ENCODE measurements at regions not wholly inside any gene's neighbourhood (a gene's known extent, or its start where the extent isn't known, plus 50 kb on each side); places are given as distances from the start of the nearest gene placed in this dataset.

DNA sequence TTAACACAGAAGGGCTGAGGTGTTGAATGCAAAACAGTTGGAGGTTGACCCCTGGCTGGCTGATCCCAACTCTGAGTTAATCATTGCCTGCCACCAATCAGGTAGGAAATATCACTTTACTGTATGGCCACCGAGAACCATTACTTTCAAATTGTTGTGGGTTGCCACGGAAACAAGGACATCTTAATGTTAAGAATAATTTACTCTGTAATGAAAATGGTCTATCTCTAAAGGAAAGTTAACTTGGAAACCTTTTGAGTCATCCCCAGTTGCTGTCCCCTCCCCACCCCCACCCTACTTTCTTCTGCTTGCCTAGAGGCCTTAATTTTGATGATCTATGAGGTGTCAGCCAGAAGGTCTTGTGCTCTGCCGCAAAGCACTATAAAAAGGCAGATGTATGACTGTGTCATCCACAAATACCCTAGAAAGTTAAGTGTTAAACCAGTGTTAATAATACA lies 78.7 kb upstream of the SNRK start:
- no peak for DNase-seq (ENCODE audit: low spot score)

DNA sequence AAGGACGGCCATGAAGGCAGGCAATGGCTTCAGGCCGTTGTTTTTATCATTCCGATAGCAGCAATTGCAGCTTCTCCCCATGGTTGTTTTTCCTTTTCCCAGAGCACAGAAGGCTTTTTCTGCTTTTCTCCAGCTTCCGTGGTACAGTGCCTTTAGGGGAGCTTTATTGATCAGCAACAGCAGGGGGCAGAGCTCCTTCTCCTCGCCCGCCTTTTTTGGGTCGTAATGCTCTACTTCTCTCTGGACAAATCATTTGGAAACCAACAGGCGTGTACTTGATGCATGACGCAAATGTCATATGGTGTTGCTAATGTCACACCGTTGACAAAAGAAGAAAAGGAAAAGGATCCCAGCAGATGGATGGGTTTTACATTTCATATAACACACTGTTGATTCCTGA lies 79.7 kb upstream of the SNRK start:
- DNase-seq (ENCODE audit: low spot score): no peak

DNA sequence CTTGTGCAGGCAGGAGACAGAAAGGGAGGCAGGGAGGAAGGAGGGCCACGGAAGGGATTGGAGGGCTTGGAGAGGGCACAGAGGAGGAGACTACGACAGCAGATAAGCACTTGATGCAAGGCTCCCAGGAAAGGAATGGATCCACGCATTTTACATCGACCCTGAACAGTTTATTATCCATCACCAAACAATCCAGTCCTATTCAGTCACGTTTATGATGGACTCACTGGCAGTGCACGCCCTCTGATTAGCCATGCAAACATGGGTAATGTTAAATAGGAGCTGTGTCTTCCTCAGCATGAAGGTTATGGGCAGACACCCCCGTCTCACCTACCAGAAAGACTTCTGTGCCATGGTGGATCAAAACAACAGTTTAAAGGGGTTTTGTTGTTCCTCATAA lies 80.2 kb upstream of the SNRK start:
- DNase-seq (ENCODE audit: low spot score): no peak

DNA sequence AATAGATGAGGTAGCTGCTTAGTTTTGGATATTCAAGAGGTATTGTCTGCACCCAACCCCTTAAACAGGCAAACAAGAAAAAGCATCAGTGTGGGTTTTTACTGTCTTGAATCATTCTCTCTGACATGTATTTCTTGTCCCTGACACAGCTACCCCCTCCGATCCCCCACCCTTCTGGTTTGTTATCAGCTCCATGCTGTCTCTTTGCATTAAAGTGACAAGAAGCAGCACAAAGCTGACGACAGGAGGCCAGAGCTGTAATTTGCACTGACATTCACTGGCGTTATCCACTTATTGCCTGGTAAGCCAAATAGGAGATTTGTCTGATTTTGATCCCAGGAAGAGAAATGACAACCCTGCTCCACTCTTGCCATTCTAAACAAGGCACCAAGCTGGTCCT lies 83.3 kb upstream of the SNRK start:
- no peak for DNase-seq (ENCODE audit: low spot score)

DNA sequence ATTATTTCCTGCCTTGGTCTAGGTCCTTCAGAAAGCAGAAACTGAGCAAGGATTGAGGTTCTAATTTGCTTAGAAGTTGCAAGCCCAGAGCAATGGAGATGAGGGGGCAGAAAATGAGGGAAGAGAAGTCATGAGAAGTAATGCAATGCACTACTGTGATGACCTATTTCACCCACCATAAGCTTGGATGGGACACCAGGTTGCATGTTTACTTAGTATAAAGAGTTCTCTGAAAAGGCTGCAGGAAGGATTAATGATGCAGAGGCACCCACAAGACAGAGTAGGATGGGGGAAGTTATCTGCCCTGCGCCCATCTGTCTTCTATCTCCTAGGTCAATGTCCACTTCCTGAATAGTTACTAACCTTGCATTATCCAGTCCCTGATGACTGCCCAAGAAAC lies 84.8 kb upstream of the SNRK start:
- no peak for DNase-seq (ENCODE audit: low spot score)

DNA sequence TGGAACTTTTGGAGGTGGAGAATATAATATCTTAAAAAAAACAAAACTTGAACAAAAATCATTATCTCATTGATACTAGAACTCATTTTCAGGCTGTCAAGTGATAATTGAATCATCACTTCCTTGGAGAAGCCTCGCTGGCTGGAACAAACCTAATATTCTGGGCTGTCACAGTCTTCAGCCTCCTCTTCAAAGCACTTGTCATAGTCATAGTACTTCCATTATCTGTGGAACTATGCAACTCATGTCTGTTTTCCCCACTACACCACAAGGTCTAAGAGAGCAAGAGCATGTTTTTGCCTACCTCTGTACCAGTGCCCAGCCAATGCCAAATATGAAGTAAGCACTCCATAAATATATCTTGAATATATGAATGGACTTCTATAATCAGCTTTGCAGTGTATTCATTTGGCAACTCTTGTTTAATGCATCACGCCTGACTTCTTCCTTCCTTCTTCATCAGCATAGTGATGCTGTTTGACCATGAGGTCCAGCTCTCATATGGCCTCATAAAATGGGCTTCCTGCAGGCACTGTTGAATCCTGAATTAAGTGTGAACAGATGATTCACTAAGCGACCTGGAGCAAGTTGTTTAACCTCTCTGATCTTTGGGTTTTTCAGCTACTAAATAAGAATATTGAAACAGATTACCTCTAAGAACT lies 86.6 kb upstream of the SNRK start:
- DNase-seq (ENCODE audit: low spot score): no peak

DNA sequence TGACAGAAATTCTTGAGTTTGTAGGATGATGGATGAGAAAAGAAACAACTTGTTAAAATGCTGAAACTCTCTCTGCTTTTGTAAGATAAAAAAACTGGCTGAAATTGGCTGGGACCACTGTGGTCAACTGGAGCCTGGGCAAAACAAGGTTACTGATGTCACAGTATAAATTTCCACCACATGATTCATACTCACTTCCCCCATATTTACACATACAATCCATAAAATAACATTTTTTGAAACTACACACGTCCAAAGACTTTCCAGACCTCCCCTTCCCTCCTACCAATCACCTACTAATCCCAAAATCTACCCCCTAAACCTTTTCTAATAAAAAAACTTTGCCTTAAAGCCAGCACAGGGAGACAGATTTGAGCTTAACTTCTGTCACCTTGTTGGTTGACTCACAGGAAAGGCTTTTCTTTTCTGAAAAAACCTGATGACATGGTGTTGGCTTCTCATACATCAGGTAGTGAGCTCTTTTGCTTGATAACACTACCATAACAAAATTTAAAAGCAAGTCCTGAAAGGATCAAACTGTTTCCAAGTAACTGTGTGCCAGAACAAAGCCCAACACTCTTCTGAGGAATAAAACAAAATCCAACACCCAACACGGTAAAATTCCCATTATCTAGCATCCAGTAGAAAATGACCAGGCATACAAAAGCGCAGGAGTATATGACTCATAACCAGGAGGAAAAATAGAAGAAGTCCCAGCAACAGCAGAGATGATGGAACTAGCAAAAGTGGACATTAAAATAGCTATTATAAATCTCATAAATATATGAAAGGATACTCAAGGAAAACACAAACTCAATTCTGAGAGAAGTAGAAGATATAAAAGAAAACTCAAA lies 87.3 kb upstream of the SNRK start:
- DNase-seq (ENCODE audit: low spot score): no peak

DNA sequence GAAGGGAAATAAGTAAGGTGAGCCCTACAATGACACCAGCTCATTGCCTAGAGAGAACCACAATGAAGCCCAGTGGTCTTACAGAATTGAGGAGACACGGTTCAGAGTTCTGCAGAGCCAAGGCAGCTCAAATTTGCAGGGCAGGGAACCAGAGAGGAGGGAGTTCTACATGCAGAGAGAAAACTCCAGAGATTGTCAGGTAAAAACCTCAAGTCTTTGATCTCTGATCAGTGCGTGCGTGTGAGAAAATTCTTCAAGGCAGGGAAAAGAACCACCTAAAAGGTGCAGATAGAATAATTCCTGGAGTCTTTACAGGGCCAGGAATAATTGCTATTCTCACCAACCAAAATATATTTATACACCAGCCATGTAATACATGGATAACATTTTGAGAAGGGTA lies 88.0 kb upstream of the SNRK start:
- DNase-seq (ENCODE audit: low spot score): no peak

DNA sequence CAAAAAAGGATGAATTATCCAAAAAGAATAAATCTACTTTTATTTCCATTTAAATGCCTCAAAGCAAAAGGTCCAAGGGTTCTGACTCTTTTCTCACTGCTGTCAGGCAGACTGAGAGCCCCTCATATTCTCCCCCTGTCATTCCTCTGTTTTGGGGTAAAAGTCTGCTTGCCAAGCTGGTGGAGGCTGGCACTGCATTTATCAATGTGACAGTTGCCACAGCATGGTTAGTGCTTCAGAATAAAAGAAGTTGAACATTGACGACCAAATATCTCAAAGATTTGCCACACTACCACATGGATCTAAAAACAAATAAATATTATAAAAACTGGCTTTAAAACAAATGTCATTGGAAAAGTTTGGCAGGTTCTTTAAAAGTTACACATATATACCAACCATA lies 89.2 kb upstream of the SNRK start:
- no peak for DNase-seq (ENCODE audit: low spot score)

DNA sequence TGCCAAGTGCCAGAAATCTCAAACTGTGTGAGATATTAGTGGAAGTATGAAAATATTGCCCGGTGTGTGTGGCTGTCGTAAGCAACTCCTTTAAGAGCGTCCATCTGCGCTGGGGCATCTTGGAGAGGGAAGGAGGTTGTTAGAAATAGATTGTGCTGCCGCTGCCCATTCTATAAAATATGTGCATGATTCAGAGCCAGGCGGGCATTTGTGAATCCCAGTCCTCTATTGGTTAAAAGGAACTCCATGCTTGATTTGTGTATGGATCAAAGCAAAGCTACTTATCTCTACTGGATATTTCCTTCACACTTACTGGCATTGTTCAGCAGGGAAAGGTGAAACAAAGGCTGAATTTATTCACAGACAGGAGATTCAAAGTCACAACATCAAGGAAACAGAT lies 89.6 kb upstream of the SNRK start:
- no peak for DNase-seq (ENCODE audit: low spot score)

DNA sequence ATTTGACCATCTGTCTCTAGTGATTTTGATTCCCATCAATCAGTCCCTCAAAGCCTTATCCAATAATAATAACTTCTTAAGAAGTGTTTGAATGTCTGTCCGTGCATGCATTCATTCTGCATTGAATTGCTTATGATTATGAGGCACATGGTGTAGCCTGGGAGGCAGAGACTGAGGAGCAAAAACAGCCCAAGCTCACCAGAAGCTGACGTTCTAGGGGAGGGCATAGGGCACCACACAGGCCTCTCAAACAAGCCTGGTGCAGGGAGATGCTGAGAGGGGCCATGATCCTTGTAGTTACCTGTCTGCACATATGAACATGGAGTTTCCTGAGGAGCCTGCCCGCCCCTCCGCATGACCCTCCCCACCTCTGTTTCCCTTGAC lies 89.2 kb upstream of the POMGNT2 start:
- no peak for DNase-seq (ENCODE audit: low spot score)

DNA sequence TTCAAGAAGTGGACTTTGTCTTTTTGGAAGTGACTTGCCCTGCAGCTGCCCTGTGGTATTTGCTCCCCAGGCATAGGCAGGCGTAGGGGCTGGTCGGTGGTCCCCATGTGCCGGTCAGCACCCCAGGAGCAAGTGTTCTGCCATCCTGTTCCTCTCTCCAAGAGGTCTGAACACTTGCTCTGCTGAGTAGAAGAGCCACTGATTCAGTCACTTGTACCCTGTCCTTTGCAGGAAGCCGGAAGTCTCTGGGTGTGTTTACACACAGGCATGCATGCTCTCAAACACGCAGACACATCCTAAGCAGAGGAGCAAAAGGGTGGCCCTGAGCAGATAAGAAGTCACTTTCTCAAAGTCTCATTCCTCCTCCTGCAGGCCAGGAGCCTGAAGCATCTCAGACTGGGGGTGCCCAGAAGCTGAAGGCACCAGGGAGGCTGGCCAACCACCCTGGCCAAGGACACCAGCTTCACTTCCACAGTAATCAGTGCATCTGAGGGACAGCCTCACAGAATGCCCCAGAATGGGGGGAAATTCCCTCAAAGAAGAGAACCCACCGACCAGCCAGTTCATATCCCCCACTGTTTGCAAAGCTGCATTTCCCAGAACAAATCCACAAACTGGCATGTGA lies 88.7 kb upstream of the POMGNT2 start:
- DNase-seq (ENCODE audit: low spot score): no peak

DNA sequence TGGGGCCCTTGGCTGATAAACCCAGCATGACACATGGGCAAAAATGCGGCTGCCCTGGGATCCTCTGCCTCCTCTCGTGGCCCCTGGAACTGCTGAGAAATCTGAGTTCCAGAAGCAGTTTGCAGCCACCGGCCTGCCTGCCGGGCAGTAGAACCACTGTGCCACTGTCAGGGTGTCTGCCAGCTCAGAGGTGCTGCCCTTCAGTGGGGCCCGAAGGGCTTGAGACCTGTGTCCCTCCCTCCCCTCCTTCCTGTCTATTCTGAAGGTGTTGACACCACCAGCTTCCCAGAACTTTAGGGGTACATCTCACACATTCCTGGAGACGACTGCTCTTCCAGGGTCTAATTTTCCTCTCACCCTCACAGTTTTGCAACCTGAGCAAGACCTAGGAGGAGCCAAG lies 88.2 kb upstream of the POMGNT2 start:
- DNase-seq (ENCODE audit: low spot score): no peak

DNA sequence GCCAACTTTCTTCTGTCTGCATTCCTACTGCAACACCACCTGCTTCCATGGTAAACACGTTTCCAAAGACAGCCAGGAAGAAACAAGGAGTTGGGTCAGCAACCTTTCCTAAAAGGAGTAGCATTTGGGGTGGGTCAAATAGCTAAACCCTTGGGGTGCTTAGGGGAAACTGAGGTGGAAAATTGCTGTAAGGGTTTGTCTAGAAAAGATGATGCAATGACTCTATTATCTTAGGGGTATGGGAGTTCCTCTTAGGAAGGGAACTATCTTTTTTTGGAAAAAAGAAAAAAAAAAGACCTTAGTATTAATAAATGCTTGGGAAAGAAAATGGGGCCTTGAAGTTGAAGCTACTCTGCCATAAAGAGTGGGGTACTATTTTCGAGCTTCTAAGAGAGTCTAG lies 86.1 kb upstream of the POMGNT2 start:
- DNase-seq (ENCODE audit: low spot score): no peak

DNA sequence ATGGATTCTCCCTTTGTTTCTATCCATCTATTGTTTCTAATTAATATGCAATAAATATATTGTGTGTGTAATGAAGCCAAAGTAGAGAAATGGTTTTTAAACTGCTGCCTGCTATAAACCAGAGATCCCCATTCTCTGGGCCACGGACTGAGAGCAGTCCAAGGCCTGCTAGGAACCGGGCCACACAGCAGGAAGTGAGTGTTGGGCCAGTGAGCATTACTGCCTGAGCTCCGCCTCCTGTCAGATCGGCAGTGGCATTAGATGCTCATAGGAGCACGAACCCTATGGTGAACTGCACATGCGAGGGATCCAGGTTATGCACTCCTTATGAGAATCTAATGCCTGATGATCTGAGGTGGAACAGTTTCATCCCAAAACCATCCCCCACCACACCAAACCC lies 85.2 kb upstream of the POMGNT2 start:
- DNase-seq (ENCODE audit: low spot score): no peak

DNA sequence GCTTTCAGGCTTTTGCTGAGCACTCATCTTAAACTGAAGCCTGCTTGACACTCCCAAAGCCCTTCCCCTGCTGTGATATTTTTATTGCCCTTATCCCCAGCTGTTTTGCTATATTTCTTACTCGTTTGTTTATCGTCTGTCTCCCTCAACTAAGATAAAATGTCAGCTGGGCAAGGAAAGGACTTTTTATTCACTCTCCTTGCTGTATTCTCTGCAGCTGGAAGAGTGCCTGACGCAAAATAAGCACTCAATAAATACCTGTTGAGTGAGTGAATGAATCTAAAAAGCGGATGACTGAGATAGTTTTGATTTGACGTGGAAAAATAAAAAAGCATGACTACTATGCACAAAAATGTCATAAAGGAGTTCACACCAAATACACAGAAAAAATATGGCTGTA lies 84.8 kb upstream of the POMGNT2 start:
- no peak for DNase-seq (ENCODE audit: low spot score)

DNA sequence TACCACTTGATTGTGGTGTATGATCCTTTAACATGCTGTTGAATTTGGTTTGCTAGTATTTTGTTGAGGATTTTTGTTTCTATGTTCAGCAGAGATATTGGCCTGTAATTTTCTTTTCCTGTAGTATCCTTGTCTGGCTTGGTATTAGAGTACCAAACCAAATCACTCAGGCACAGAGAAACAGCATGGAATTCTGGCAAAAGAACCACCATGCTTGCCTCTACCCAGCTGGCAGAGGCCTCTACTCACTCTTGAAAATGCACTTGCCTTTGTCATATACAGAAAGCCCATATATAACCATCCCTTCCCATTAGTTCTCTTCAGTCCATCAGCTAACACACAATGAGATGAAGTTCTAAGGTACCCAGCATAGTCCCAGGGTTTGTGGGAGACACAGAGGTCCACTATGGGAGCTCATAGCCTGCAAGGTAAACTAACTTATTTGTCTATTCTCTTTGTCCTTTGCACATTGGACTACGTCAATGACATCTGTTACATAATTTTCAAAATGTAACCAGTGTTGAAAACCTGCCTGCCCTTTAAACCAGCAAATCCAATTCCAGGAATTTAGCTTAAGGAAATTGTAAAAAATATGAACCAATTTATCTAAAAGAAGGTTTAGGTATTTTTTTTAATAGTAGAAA lies 82.1 kb upstream of the POMGNT2 start:
- DNase-seq (ENCODE audit: low spot score): no peak

DNA sequence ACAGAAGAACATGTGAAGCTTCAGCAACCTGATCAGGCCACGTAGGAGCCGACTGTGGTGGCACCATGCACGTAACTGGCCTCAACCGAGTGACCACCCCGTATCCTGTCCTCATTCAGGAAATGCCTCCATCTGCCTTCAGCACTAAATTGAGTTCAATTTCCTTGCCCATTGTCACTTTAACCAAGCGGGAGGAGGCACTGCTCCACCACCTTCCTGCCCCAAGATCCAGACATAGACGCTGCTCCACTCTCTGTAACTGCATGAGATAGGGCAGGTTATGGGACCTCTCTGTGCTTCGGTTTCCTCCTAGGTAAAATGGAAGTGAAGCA lies 80.1 kb upstream of the POMGNT2 start:
- DNase-seq (ENCODE audit: low spot score): no peak

DNA sequence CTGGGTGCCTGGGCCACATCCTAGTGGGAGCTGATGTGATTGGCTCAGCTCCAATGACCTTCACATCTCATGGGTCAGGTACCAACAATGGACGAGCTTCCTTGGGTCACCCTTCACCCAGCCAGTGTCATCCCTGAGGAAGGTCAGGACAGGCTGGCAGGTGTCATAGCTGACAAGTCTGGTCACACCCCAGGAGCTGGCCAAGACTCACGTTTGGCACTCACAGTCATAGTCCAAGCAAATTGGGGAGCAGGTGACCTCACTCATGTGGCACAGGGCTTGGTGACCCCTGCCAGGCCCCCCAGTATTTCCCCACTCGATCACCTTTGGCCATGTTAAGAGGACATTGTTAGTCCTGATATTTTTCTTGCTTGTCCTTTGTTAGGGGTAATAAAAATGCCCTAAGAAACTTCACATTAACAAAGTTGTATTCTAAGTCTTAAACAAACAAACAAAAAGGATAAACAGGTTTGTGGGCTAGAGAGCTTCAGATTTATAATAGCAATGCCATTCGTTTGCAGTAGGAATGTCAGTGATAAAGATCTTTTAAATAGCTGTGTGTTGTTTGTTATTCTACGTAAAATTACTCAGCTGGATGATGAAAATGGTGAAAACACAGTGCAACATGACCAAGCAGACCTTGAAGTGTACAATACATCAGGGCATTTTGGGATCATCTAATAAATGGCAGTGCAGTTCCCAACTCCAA lies 79.5 kb upstream of the POMGNT2 start:
- no peak for DNase-seq (ENCODE audit: low spot score)

DNA sequence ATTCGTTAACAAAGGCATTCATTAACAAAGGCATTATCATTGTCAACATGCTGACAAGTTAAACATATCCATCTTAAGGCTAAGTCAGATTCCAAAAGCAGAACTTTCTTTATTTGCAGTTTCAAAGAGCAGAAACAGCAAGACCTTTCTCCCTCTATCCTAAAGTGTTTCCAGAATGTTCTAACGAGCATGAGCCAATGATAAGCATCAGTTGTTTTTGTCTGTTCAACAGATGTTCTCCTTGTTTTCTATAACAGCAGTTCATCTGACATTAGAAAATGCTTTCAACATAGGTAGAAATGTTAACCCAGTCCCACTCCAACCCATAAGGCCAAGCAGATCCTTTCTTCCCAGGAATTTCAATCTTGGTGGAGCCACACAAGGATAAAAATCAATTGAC lies 77.6 kb upstream of the POMGNT2 start:
- no peak for DNase-seq (ENCODE audit: low spot score)

DNA sequence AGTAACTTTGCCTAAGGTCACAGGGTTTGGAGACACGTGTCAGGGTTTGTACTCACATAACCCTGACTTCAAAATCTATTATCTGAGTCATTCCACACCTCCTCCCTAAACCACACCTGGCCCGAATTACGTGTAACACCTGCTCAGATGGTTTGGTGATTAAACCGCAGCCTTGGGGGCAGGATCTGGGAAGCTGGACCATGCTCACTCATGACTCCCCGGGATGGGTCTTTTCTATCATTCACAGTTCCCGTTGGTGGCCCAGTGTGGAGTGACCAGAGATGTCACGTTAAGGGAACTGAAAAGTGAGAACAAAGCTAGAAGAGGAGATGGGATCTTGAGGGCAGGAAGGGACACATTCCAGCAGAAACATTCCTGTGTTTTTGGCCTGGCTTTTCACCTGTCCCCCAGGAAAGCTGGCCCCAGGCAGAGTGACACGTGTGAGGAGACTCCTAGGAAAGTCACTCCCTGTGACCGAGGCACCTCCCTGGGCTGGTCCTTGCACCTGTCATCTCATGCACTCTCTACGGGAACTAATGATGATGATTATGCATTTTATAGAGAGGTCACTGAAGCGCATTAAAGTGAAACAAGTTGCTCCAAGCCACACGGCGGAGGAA lies 75.4 kb upstream of the POMGNT2 start:
- no peak for DNase-seq (ENCODE audit: low spot score)

DNA sequence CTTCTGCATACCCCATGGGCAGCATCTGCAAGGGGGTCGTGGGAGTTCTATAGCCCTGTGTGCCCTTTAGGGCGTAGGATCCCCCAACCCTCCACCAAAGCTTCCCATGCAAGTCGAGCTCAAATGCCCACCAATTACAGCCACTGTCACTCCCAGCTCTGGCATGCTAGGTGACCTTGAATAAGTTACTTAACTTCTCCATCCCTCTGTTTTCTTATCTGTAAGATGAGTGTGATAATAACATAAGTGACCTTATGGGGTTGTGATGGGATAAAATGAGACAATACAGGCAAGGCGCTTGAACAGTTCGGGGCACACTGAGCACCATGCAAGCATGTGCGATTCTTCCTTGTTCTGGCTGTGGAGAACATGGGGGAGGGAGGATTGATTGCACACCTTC lies 74.8 kb upstream of the POMGNT2 start:
- no peak for DNase-seq (ENCODE audit: low spot score)
